NCI-H510A treated with DMSO at 0.1 percent for 48 hours (cell line): ENCODE measurements at regions not wholly inside any gene's neighbourhood (a gene's known extent, or its start where the extent isn't known, plus 50 kb on each side); places are given as distances from the start of the nearest gene placed in this dataset.

Source experiments
- DNase-seq: peaks from one replicate; lab custom pipeline; 2025; lab: John Stamatoyannopoulos, UW

GRCh38 chrX:120697053-120697452, 67.2 kb upstream of the C1GALT1C1 start:
- no peak for DNase-seq

- DNase-seq: no peak
These were observed 62.5 kb upstream of the C1GALT1C1 start for GRCh38 chrX:120692319-120692718.

- no peak for DNase-seq
These were observed 61.1 kb upstream of the C1GALT1C1 start for GRCh38 chrX:120690941-120691340.

- no peak for DNase-seq
These were observed 60.5 kb upstream of the C1GALT1C1 start for GRCh38 chrX:120690344-120690743.

GRCh38 chrX:120680090-120680489, 50.2 kb upstream of the C1GALT1C1 start:
- DNase-seq: no peak
